ENCODE measurements at regions not wholly inside any gene's neighbourhood (a gene's known extent, or its start where the extent isn't known, plus 50 kb on each side); places are given as distances from the start of the nearest gene placed in this dataset.

GRCh38 chr3:86333636-86334035 lies 657.3 kb downstream of the VGLL3 start:
- no peaks in the 10 kb centered on the region for H3K27me3 Mint-ChIP-seq (ENCODE audit: insufficient read depth)
- no peak for TF ChIP-seq CTCF (IDR thresholded peaks at IDR 0.05)

GRCh38 chr3:86303935-86304334 lies 687.0 kb downstream of the VGLL3 start:
- Mint-ChIP-seq H3K36me3 (ENCODE audit: low read depth) (0 out of 2 replicates have a peak, but pooled peaks cover 5% of the 10 kb centered on the region), H3K27ac (no peak overlapping the region), H3K4me1 (ENCODE audit: low read depth) (no peaks in the 10 kb centered on the region), H3K4me3 (no peak overlapping the region), H3K9me3 (peaks cover 32% of the 10 kb centered on the region), H3K27me3 (ENCODE audit: insufficient read depth) (no peaks in the 10 kb centered on the region)
- no peak for TF ChIP-seq CTCF (IDR thresholded peaks at IDR 0.05)
- DNase-seq, result no peak

More at GRCh38 chr3:86333636-86334035, 657.3 kb downstream of the VGLL3 start:
- H3K36me3 Mint-ChIP-seq (ENCODE audit: low read depth), result no peaks in the 10 kb centered on the region
- no peak overlapping the region for H3K4me3 Mint-ChIP-seq
- H3K4me1 Mint-ChIP-seq (ENCODE audit: low read depth), result no peaks in the 10 kb centered on the region
- no peak for DNase-seq
- H3K27ac Mint-ChIP-seq, result no peak overlapping the region
- peaks cover 23% of the 10 kb centered on the region for H3K9me3 Mint-ChIP-seq

GRCh38 chr3:86282106-86282787 lies 708.7 kb downstream of the VGLL3 start:
- no peak overlapping the region for H3K4me3 Mint-ChIP-seq
- no peaks in the 10 kb centered on the region for H3K36me3 Mint-ChIP-seq (ENCODE audit: low read depth)
- H3K27ac Mint-ChIP-seq, result no peak overlapping the region
- DNase-seq, result no peak
- H3K27me3 Mint-ChIP-seq (ENCODE audit: insufficient read depth), result no peaks in the 10 kb centered on the region
- TF ChIP-seq CTCF (IDR thresholded peaks at IDR 0.05), result no peak
- no peaks in the 10 kb centered on the region for H3K4me1 Mint-ChIP-seq (ENCODE audit: low read depth)
- peaks cover 21% of the 10 kb centered on the region for H3K9me3 Mint-ChIP-seq

GRCh38 chr3:86269364-86270155 lies 721.4 kb downstream of the VGLL3 start:
- Mint-ChIP-seq H3K9me3 (peaks cover 14% of the 10 kb centered on the region), H3K4me1 (ENCODE audit: low read depth) (no peaks in the 10 kb centered on the region), H3K27ac (no peak overlapping the region), H3K27me3 (ENCODE audit: insufficient read depth) (no peaks in the 10 kb centered on the region), H3K36me3 (ENCODE audit: low read depth) (no peaks in the 10 kb centered on the region; the same call in 1 of the 2 replicates), H3K4me3 (no peak overlapping the region)
- no peak for DNase-seq
- no peak for TF ChIP-seq CTCF (IDR thresholded peaks at IDR 0.05)

GRCh38 chr3:86257955-86258641 lies 732.9 kb downstream of the VGLL3 start:
- H3K4me1 Mint-ChIP-seq (ENCODE audit: low read depth), result no peaks in the 10 kb centered on the region
- no peak overlapping the region for H3K4me3 Mint-ChIP-seq
- H3K27me3 Mint-ChIP-seq (ENCODE audit: insufficient read depth), result no peaks in the 10 kb centered on the region
- no peak overlapping the region for H3K27ac Mint-ChIP-seq
- TF ChIP-seq CTCF (IDR thresholded peaks at IDR 0.05), result no peak
- no peak for DNase-seq
- no peaks in the 10 kb centered on the region for H3K36me3 Mint-ChIP-seq (ENCODE audit: low read depth)
- peaks cover 26% of the 10 kb centered on the region for H3K9me3 Mint-ChIP-seq

Data from HFFc6 (cell line).